Lower lobe of right lung (tissue), 2 donors: ENCODE measurements at regions not wholly inside any gene's neighbourhood (a gene's known extent, or its start where the extent isn't known, plus 50 kb on each side); places are given as distances from the start of the nearest gene placed in this dataset.

Source experiments
- ATAC-seq, 2 donors: fragments of 200-7000 bp; cut with Tn5 transposase; one replicate each; pipeline ENCODE4 v1.9.1; 2020 to 2022; ENCODE audit warnings: mild to moderate bottlenecking in 2 of 2, moderate library complexity in 2 of 2
- DNase-seq: peaks from one replicate; pipeline ENCODE4 v3.0.0-alpha.2; 2020
- H3K27ac ChIP-seq: fragments of 200-600 bp; one replicate; pipeline ENCODE4 v1.8.0; 2022
- H3K27me3 ChIP-seq: fragments of 200-600 bp; one replicate; pipeline ENCODE4 v1.8.0; 2022; ENCODE audit warnings: low read depth
- H3K36me3 ChIP-seq: fragments of 200-600 bp; one replicate; pipeline ENCODE4 v1.8.0; 2022; ENCODE audit warnings: mild to moderate bottlenecking
- H3K4me1 ChIP-seq: fragments of 200-600 bp; one replicate; pipeline ENCODE4 v1.8.0; 2022
- H3K4me3 ChIP-seq: fragments of 200-600 bp; one replicate; pipeline ENCODE4 v1.8.0; 2022; ENCODE audit warnings: mild to moderate bottlenecking
- H3K9me3 ChIP-seq: fragments of 200-600 bp; one replicate; pipeline ENCODE4 v1.8.0; 2022
- CTCF ChIP-seq: fragments of 200-600 bp; IDR thresholded peaks from one replicate; pipeline ENCODE4 v1.8.0; 2022; ENCODE audit warnings: antibody characterized with exemption, mild to moderate bottlenecking
- intact Hi-C: fragments of 100-400 bp; cut with DNase I; formaldehyde crosslinking; loops from one replicate; pipeline ENCODE4 v1.11.0; 2022
- donor health status: DM: no; HTN: yes; CAD: no; lungs with severe emphysema.

- ATAC-seq (no peak), DNase-seq (no peak)
- no peaks in the 10 kb centered on the region for H3K4me1 ChIP-seq
- H3K4me3 ChIP-seq, result no peak overlapping the region
- peaks cover 12% of the 10 kb centered on the region for H3K9me3 ChIP-seq
- no peak for TF ChIP-seq CTCF
- intact Hi-C loops, result no loop called here
- H3K27ac ChIP-seq, result no peak overlapping the region
- no peaks in the 10 kb centered on the region for H3K36me3 ChIP-seq
- H3K27me3 ChIP-seq, result no peaks in the 10 kb centered on the region
Measured at GRCh38 chr17:14971054-14971453, 294.1 kb downstream of the PMP22 start.

GRCh38 chr17:14959106-14959648, 305.9 kb downstream of the PMP22 start:
- TF ChIP-seq CTCF, result no peak
- Histone ChIP-seq H3K27me3 (no peaks in the 10 kb centered on the region), H3K4me3 (no peak overlapping the region), H3K36me3 (no peaks in the 10 kb centered on the region), H3K4me1 (no peaks in the 10 kb centered on the region), H3K27ac (no peak overlapping the region), H3K9me3 (no peaks in the 10 kb centered on the region)
- intact Hi-C loops, result no loop called here
- ATAC-seq, result no peak
- no peak for DNase-seq

DNA sequence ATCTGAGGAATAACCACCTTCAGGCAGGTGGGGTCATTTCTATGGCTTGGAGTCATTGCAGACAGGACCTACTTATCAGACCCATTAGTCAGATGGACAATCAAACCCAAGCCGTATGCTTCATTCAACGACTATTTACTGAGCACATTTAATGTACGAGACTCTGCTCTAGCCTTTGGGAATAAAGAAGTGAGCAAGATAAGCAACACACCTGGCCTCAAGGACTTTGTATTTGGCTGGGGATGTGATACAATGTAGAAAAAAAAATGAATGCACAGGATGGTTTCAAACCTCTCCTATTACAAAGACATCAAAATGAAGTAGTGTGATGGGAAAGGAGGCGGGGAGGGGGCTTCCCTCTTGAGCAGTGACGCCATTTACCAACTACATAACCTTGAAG, 311.7 kb downstream of the PMP22 start:
- no peak for ATAC-seq
- Histone ChIP-seq H3K27me3 (no peaks in the 10 kb centered on the region), H3K4me1 (no peaks in the 10 kb centered on the region), H3K27ac (no peak overlapping the region), H3K4me3 (no peak overlapping the region), H3K9me3 (no peaks in the 10 kb centered on the region), H3K36me3 (no peaks in the 10 kb centered on the region)
- intact Hi-C loops, result no loop called here
- TF ChIP-seq CTCF, result no peak
- DNase-seq, result no peak

- Histone ChIP-seq H3K9me3 (no peaks in the 10 kb centered on the region), H3K27ac (no peak overlapping the region), H3K36me3 (no peaks in the 10 kb centered on the region), H3K4me3 (no peak overlapping the region), H3K27me3 (no peaks in the 10 kb centered on the region), H3K4me1 (no peaks in the 10 kb centered on the region)
- ATAC-seq (no peak), DNase-seq (no peak)
- intact Hi-C loops, result no loop called here
- no peak for TF ChIP-seq CTCF
Measured at GRCh38 chr17:14950686-14951085, 314.4 kb downstream of the PMP22 start.

DNA sequence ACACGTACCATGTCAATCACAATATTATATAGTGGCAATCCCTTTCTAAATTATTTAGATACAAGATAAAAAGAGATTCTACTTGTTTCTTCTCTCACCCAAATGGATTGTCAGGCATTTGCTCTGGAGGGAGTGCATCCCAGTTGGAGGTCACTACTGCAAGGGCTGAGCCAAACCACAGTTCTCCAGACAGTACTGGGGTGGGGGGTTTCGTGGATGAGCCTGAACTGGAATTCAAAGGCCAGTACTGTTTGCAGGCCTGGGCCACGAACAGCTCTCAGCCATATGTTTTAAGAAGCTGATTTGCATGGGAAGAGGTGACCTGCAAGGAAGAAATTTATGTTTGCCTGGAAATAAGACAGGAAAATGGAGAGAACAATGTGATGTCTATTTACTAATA, 314.9 kb downstream of the PMP22 start:
- Histone ChIP-seq H3K27me3 (no peaks in the 10 kb centered on the region), H3K27ac (no peak overlapping the region), H3K4me3 (no peak overlapping the region), H3K4me1 (no peaks in the 10 kb centered on the region), H3K36me3 (no peaks in the 10 kb centered on the region), H3K9me3 (no peaks in the 10 kb centered on the region)
- no peak for ATAC-seq
- intact Hi-C loops, result no loop called here
- TF ChIP-seq CTCF, result no peak
- DNase-seq, result no peak

- DNase-seq (no peak), ATAC-seq (no peak)
- no peak overlapping the region for H3K27ac ChIP-seq
- intact Hi-C loops, result no loop called here
- no peak overlapping the region for H3K4me3 ChIP-seq
- TF ChIP-seq CTCF, result no peak
- H3K27me3 ChIP-seq, result no peaks in the 10 kb centered on the region
- no peaks in the 10 kb centered on the region for H3K36me3 ChIP-seq
- H3K4me1 ChIP-seq, result no peaks in the 10 kb centered on the region
- no peaks in the 10 kb centered on the region for H3K9me3 ChIP-seq
Measured at GRCh38 chr17:14947671-14948070, 317.5 kb downstream of the PMP22 start.
